Ammon's horn (tissue), 1 donor: ENCODE measurements at regions not wholly inside any gene's neighbourhood (a gene's known extent, or its start where the extent isn't known, plus 50 kb on each side); places are given as distances from the start of the nearest gene placed in this dataset.
"Not testable (repeated sequence)": the region's sequence is repeated elsewhere in the genome, so short reads cannot be mapped to it uniquely, and the experiment has no call there.

Source experiments
- DNase-seq: peaks from one replicate; pipeline ENCODE4 v3.0.0-alpha.2; 2016; ENCODE audit warnings: low spot score

- DNase-seq, result no peak
Measured at GRCh38 chr5:126101901-126102300, 321.3 kb upstream of the GRAMD2B start.

DNA sequence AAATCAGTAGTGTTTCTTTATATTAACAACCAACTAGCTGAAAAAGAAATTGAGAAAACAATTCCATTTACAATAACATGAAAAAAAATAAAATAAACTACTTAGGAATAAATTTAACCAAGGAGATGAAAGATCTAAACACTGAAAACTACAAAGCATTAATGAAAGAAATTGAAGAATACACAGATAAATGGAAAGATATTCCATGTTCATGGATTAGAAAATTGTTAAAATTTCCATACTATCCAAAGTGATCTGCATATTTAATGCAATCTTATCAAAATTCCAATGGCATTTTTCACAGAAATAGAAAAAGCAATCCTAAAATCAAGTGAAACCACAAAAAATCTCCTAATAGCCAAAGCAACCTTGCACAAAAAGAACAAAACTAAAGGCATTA is 320.2 kb upstream of the GRAMD2B start:
- no peak for DNase-seq

- DNase-seq, result no peak
Measured at GRCh38 chr5:126103868-126104267, 319.3 kb upstream of the GRAMD2B start.

GRCh38 chr5:126104341-126104740 is 318.9 kb upstream of the GRAMD2B start:
- DNase-seq, result no peak

- DNase-seq, result no peak
Measured at GRCh38 chr5:126104951-126105350, 318.3 kb upstream of the GRAMD2B start.

GRCh38 chr5:126106029-126106428 is 317.2 kb upstream of the GRAMD2B start:
- no peak for DNase-seq

DNA sequence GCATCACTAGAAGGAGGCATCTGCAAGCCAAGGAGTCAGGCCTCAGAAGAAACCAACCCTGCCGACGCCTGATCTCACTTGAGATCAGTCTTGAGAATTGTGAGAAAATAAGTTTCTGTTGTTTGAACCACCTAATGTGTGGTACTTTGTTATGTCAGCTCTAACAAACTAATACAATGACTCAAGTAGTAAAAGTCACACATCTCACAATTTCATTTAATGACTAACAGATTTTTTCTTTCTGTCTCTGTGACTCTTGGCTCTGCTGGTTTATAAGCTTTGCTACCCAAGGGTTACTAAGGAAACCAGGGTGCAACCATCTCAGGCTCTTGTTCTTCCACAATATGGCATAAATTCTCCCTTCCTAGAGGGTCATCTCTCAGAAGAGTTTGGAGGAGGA is 315.8 kb upstream of the GRAMD2B start:
- no peak for DNase-seq

DNA sequence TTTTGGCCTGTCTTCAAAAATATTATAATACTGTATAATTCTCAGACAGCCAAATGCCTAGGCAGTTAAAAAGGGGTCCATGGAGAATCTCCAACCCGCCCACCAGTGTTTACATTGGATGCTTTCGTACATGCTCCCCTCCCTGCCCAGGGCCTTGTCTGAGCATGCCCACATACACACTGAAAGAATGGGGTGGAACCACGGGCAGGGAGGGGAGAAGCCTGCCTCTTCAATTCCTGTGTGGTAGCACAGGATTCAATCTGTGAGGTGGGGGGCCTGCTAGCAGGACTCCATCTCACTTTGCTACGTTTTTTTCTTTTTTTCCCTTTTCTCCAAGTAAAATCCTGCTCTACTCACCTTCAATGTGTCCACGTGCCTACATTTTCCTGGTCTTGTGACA is 314.7 kb upstream of the GRAMD2B start:
- DNase-seq, result no peak

DNA sequence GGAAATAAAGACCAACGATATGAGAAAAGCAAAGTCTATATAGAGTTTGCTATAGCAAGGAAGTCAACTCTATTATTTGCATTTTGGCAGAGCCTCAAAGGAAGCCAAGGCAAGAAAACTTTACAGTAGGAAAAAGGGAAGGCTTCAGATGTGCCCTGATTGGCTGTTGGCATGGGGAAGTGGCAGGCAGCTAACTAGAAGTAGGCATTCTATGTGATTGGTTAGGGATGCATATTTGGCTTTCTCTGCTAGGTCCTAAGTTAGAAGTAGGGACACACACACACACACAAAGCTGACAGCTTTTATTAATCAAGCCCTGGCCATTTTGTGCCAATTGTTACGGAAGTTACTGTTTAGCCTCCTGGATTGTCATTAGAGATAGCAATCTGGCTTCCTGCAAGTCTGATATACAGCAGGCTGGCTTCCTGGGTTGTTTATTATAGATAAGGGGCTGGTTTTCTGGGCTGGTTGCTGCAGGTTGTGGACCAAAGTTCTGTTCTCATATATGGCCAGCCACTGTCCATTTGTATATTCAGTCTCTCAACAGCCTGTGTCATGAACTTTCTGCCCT is 308.1 kb upstream of the GRAMD2B start:
- no peak for DNase-seq

GRCh38 chr5:126117044-126117443 is 306.2 kb upstream of the GRAMD2B start:
- no peak for DNase-seq

- DNase-seq, result no peak
Measured at GRCh38 chr5:126119887-126120442, 303.2 kb upstream of the GRAMD2B start.

GRCh38 chr5:126120939-126121338 is 302.3 kb upstream of the GRAMD2B start:
- no peak for DNase-seq

DNA sequence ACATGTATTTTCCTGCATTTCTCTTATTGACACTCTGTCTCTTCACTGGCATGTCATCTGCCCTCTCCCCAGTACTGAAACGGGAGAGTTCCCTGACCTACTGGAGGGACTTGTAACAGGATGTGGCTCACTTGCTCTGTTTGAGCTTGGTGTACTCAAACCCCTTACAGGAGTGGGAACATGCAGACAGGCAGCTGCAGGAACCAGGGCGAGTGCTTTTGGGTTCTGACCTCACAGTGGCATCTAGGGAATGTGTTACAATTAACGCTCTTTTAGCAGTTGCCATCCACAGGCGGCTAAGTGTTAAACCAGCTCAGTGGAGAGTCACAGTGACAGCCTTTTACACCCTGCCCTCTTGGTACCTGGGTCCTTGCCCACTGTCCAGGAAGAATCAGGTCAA is 300.3 kb upstream of the GRAMD2B start:
- DNase-seq, result no peak

DNA sequence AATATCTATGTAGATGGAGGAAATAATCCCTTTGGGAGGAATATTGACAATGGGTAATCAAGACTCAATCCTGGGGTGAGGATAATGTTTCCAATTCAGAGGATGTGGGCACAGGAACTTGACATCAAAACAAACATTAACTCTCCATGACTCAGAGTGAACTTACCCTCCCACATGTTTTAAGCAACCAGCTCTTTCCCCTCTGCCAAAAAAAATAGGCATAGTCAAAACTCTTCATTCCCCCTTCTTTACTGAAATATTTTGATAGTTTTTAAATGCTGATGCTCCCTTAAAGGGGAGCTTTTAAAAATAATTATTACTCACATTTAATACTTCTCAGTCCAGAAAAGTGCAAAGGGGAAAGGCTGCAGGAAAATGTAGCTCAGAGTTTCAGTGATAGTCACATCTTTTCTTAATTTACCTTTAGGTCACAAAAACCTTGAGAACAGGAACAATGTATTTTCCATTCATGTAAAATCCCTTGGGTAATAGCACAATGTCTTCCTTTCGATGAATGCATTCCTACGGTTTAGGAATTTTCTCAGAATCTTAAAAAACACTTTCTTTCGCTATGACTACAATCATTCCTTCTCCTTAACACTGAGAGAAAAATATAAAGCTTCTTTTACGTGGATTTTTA is 298.4 kb upstream of the GRAMD2B start:
- no peak for DNase-seq

GRCh38 chr5:126125407-126125806 is 297.8 kb upstream of the GRAMD2B start:
- no peak for DNase-seq

GRCh38 chr5:126126574-126126973 is 296.6 kb upstream of the GRAMD2B start:
- DNase-seq, result no peak

DNA sequence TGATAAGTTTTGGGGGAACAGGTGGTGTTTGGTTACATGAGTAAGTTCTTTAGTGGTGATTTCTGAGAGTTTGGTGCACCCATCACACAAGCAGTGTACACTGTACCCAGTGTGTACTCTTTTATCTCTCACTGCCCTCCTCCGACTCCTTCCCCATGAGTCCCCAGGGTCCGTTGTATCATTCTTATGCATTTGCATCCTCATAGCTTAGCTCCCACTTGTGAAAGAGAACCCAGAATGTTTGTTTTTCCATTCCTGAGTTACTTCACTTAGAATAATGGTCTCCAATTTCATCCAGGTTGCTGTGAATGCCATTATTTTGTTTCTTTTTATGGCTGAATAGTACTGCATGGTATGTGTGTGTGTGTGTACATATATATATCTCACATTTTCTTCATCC is 295.8 kb upstream of the GRAMD2B start:
- DNase-seq, result not testable (repeated sequence)

- DNase-seq, result no peak
Measured at GRCh38 chr5:126129431-126129830, 293.8 kb upstream of the GRAMD2B start.

- no peak for DNase-seq
Measured at GRCh38 chr5:126133424-126133823, 289.8 kb upstream of the GRAMD2B start.

DNA sequence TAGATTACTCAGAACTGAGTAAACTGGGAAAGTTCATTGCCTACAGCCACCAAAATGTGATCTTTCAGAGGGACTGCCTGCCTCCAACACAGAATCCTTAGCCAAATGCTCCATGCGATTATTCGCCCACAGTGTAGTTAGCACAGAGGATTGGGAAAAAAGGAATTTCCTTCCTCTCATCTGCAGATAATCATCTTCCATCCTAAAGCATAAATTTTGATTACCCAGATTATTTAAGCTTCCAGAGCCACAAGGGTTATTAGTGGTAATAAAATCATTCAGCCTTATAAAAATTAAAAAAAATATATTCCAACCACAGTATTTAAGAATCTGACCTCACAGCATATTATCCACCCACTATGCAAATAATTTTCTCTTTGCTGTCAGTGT is 285.3 kb upstream of the GRAMD2B start:
- DNase-seq, result no peak

DNA sequence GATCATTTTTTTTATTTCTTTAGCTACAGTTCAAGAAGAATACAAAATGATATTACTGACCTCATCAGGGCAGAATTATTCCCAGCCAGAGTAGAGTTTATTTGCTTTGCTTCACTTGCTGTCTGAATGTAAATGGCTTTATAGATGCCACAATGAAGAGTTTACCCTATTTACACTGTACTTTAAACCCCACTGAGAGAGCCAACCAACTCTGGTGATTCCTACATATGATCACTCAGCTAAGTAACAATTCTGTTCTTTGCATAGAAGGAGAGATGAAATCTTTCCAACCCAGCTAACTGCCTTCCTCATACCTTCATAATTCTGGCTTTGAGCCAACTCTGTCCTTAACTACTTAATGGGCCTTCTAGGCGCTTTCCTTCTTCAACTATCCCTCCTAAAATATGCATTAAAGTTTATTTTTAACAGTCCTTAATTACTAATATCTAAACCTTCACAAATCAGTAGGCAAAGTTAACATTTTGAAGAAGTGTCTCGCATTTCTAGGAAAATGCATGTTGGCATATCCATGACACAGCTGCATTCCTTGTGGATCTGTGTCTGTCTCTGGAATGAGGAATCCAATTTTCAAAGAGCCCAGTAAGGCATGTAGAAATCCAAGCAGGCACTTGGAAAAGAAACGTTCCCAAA is 284.8 kb upstream of the GRAMD2B start:
- DNase-seq, result no peak

GRCh38 chr5:126139086-126139485 is 284.1 kb upstream of the GRAMD2B start:
- no peak for DNase-seq

DNA sequence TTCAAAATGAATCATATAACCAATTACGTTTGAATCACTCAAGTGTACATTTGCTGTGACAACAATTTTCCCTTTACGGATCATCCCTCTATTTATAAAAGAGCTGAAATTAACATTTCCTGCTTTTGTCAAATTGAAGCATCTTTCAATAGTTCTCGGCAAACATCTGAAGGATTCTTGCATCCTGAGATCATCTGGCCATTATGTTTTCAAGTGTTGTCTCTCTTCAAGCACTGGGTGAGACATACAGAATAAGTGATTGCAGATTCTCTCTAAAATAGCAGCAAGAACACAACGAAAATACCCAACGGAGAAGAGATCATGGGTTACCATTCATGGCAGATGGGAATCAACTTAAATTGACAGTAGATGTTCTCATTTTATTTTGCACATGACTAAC is 283.4 kb upstream of the GRAMD2B start:
- DNase-seq, result no peak
